HUES6 (cell line): ENCODE measurements at regions not wholly inside any gene's neighbourhood (a gene's known extent, or its start where the extent isn't known, plus 50 kb on each side); places are given as distances from the start of the nearest gene placed in this dataset.

Experiments used
- H3K27ac ChIP-seq: 2 replicates; pipeline ENCODE4 v1.7.0; 2013; ENCODE audit warnings: low read depth, mild to moderate bottlenecking, low read length, inconsistent platforms
- H3K27me3 ChIP-seq: 2 replicates; pipeline ENCODE4 v1.6.1; 2013; ENCODE audit warnings: low read length; ENCODE audit not compliant: control insufficient read depth, insufficient read depth
- H3K36me3 ChIP-seq: 2 replicates; pipeline ENCODE4 v1.6.1; 2013; ENCODE audit warnings: low read length; ENCODE audit not compliant: control insufficient read depth, insufficient read depth
- H3K4me1 ChIP-seq: 2 replicates; pipeline ENCODE4 v1.6.1; 2013; ENCODE audit warnings: low read length; ENCODE audit not compliant: control insufficient read depth, insufficient read depth
- H3K4me3 ChIP-seq: 2 replicates; pipeline ENCODE4 v1.5.1; 2013; ENCODE audit warnings: low read depth, low read length
- H3K9ac ChIP-seq: one replicate; pipeline ENCODE4 v1.6.1; 2013; ENCODE audit warnings: mild to moderate bottlenecking, low read length
- H3K9me3 ChIP-seq: 2 replicates; pipeline ENCODE4 v1.6.1; 2013; ENCODE audit warnings: low read depth, low read length; ENCODE audit not compliant: control insufficient read depth, insufficient read depth

DNA sequence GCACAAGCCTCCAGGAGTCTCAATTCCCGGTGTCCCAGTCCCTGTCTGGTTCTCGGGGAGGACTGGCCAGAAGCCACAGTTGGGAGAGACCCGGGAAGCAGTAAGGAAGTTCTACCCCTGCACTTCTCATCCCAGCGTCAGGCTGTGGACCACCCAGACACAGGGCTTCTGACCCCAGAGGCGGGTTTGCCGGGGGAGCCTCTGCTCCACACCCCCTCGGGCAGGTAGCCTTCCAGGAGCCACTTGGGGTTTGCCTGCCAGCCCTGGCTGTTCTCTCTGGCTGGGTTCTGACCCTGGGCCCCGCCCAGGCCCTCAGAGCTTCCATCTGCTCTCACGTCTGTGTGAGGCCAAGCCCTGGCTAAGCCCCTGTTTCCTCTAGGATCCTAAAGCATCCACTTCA, 94.4 kb upstream of the GPC1 start:
- Histone ChIP-seq H3K9ac (no peak overlapping the region), H3K4me3 (no peak overlapping the region), H3K36me3 (no peaks in the 10 kb centered on the region), H3K4me1 (no peaks in the 10 kb centered on the region), H3K27me3 (no peaks in the 10 kb centered on the region; the same call in 1 of the 2 replicates), H3K27ac (no peak overlapping the region), H3K9me3 (peaks cover 10% of the 10 kb centered on the region)

DNA sequence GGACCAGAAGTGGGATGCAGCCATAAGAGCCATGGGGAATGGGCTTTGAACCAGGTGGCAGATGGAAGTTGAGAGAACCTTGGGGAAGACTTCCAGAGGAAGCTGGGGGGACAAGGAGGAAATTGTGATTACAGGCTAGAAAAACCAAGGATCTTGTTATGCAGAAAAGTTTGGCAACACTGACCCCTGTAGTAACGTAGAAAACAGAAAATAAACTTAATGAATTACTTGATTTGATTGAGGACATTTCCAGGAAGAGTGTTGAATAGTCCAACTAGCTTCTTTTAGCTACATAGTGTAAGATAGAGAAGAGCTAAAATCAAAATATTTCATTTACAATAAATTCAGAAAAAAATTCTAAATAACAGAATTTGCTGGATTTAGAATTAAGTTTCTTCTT, 91.9 kb upstream of the GPC1 start:
- Histone ChIP-seq H3K27ac (no peak overlapping the region), H3K36me3 (no peaks in the 10 kb centered on the region), H3K4me1 (no peaks in the 10 kb centered on the region), H3K9me3 (peaks cover 10% of the 10 kb centered on the region), H3K27me3 (no peaks in the 10 kb centered on the region; the same call in 1 of the 2 replicates), H3K4me3 (no peak overlapping the region), H3K9ac (no peak overlapping the region)

DNA sequence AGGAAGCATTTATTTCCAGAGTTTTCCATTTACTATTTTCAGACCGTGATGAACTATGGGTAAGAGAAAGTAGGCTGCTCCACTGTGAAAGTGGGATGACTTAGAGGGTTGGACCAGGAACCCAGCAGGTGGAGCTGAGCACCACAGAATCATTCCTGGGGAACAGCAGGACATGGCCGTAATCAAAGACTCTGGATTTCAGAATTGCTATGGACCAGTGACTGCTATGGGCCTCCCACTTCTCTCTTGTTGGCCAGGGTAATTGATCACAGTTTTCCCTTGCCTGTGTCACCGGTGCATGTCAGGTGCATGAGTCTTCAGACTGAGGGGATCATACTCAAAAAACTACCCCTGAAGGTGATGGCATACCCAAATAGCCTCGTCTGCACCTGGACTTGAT, 90.6 kb upstream of the GPC1 start:
- Histone ChIP-seq H3K4me1 (no peaks in the 10 kb centered on the region), H3K27ac (no peak overlapping the region), H3K36me3 (no peaks in the 10 kb centered on the region), H3K9ac (no peak overlapping the region), H3K27me3 (no peaks in the 10 kb centered on the region; the same call in 1 of the 2 replicates), H3K9me3 (peaks cover 10% of the 10 kb centered on the region), H3K4me3 (no peak overlapping the region)

DNA sequence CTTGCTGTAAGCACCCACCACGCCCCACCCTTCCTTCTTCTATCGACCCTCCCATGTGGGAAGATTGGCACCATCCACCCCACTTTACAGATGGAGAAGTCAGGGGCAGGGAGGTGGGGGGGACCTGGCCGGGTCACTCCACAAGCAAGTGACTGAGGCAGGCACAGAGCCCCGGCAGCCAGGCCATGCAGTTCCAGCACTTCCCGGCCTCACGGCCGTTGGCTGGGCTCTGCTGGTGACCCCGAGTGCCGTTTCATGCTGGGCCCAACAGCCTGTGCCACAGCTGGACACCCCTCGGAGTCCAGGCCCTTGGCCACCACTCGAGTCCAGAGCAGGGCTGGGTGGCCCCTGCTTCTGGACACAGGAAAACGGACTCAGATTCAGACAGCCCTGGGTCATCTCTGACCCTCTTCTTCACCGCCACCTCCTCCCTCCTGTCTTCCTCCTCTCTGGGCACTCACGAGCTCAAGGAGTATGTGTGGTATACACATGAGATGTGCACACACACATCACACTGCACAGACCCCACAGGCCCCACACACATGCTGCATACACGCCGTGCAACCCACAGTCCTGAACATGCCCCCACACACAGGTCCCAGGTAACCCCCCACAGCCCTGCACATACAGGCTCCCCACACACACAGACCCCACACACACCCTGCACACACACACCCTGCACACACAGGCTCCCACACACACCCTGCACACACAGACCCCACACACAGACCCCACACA, 89.3 kb upstream of the GPC1 start:
- H3K9ac ChIP-seq, result no peak overlapping the region
- H3K9me3 ChIP-seq, result peaks cover 10% of the 10 kb centered on the region
- H3K4me3 ChIP-seq, result no peak overlapping the region
- H3K36me3 ChIP-seq, result no peaks in the 10 kb centered on the region
- H3K27ac ChIP-seq, result no peak overlapping the region
- H3K4me1 ChIP-seq, result no peaks in the 10 kb centered on the region
- H3K27me3 ChIP-seq, result no peaks in the 10 kb centered on the region; the same call in 1 of the 2 replicates

DNA sequence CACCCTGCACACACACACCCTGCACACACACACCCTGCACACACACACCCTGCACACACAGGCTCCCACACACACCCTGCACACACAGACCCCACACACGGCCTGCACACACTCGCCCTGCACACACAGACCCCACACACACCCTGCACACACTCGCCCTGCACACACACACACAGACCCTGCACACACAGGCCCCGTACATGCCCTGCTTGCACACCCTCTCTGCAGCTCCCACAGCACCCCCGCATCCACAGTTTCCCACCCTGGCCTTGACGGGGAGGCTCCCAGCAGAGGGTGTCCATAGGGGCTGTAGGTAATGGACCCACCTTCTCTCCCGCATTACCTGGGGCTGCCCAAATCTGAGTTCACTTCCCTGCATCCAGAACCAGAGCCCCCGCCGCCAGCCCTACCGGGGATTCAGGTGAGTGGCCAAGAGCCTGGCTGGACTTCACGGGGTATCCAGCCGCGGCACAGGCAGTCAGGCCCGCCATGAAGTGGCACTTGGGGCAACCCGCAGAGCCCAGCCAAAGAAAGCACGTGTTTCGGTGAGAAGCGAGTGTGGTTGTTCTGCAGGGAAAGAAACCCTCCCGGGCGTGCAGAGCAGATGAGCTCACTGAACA, 88.6 kb upstream of the GPC1 start:
- H3K27me3 ChIP-seq, result no peaks in the 10 kb centered on the region; the same call in 1 of the 2 replicates
- H3K4me1 ChIP-seq, result no peaks in the 10 kb centered on the region
- H3K36me3 ChIP-seq, result no peaks in the 10 kb centered on the region
- peaks cover 10% of the 10 kb centered on the region for H3K9me3 ChIP-seq
- H3K9ac ChIP-seq, result no peak overlapping the region
- H3K27ac ChIP-seq, result no peak overlapping the region
- no peak overlapping the region for H3K4me3 ChIP-seq

DNA sequence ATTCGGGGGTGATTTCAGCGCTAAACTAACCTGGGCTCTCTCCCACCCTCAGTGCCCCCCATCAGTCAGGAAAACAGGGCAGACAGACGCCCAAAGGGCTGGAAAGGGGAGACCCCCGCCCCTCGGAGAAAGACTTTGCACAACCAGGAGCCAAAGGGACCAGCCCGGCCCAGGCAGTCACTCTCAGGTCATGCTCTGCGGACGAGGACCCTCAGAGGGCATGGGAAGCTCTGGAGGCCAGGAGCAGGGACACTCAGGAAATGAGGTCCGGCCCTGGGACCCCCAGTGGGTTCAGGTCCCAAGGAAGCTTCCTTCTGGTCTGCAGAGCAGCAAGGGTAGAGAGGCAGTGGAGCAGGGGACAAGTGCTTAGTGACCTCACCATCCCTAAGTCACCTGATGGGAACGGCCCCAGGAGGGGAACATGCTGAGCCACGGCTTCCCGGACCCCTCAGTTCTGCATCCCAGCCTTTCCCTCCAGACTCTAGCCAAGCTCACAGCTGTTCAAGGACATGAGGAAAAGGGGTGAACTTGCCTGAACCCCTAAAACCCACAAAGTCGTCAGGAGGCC, 88.0 kb upstream of the GPC1 start:
- no peaks in the 10 kb centered on the region for H3K4me1 ChIP-seq
- H3K9me3 ChIP-seq, result peaks cover 10% of the 10 kb centered on the region
- H3K4me3 ChIP-seq, result no peak overlapping the region
- no peak overlapping the region for H3K9ac ChIP-seq
- no peaks in the 10 kb centered on the region; the same call in 1 of the 2 replicates for H3K27me3 ChIP-seq
- H3K36me3 ChIP-seq, result no peaks in the 10 kb centered on the region
- no peak overlapping the region for H3K27ac ChIP-seq

DNA sequence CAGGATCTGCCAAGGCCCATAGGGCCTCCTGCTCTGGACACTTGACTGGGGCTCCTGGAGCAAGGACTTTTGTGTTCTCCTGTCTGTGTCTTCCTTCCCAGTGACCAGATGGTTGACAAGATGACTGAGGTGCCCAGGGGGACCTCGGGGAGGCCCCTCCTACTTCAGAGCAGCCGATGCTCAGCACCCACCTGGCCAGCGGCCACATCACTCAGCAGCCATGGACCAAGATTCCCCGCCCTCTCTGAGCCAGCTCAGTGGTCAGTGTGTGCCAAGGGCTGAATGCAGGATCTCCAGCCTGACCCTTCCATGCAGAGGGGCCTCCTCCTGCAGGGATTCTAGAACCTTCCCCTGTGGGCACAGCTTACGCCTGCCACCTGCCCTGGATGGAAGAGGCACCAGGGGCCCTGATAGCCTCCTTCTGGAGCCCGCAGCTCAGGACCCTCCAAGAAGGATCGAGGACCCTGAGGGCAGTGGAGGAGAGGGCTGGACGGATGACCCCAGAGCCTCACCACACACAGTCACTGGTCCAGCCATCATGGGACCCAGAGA, 87.4 kb upstream of the GPC1 start:
- Histone ChIP-seq H3K27me3 (no peaks in the 10 kb centered on the region; the same call in 1 of the 2 replicates), H3K27ac (no peak overlapping the region), H3K36me3 (no peaks in the 10 kb centered on the region), H3K4me1 (no peaks in the 10 kb centered on the region), H3K4me3 (no peak overlapping the region), H3K9me3 (peaks cover 10% of the 10 kb centered on the region), H3K9ac (no peak overlapping the region)

DNA sequence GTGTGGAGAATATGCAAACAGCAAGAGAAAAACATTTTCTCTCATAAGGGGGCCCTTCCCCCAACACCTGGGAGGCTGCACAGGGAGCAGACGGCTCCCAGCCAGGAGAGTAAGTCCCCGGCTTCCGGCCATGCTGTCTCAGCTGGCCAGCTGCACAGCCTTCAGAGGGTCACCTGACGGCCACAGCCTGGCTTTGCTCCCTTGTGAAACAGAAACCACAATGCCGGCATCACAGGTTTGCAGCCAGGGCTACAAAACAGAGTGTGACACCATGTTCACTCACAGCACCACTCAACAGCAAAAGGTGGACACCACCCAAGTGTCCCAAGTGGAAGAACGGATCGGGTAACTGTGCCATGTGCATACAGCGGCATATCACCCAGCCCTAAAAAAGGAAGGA, 86.9 kb upstream of the GPC1 start:
- Histone ChIP-seq H3K36me3 (no peaks in the 10 kb centered on the region), H3K4me1 (no peaks in the 10 kb centered on the region), H3K27me3 (no peaks in the 10 kb centered on the region; the same call in 1 of the 2 replicates), H3K27ac (no peak overlapping the region), H3K9me3 (peaks cover 10% of the 10 kb centered on the region), H3K9ac (no peak overlapping the region), H3K4me3 (no peak overlapping the region)

DNA sequence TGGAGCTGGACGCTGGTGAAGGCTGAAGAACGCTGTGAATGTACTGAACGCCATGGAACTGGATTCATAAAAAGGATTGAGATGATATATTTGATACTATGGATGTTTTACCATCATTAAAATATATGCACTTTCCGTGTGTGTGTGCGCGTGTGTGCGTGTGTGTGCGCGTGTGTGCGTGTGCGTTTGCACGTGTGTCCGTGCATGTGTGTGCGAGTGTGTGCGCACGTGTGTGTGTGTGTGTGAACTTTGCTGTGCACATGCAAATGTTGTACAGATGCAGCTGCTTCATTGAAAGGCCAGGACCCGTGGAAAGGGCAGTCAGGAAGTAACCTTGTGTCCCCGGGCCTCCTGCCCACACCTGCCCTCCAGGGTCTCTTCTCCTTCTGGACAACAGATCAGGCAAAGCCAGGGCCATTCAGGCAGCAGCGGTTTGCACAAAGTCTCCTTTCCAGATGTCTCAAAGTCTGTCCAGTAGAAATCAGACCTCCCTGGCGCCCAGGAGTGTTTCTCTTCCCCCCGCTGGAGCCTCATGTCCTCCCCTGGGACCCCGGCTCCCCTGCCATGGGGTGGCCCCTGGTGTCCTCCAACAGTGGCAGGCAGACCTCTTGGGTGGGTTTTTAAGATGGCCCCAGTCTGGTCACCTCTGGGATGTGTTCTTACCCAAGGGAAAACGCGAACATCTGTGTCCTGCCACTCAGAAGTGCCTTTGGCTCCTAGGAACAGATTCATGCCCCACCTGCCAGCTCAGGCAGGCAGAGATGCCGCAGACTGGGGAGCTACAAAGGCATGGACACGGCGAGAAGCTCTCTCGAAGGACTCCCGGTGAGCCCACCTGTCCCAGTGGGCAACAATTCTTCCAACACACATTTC, 86.1 kb upstream of the GPC1 start:
- Histone ChIP-seq H3K9me3 (peaks cover 10% of the 10 kb centered on the region), H3K4me3 (no peak overlapping the region), H3K36me3 (no peaks in the 10 kb centered on the region), H3K4me1 (no peaks in the 10 kb centered on the region), H3K27ac (no peak overlapping the region), H3K9ac (no peak overlapping the region), H3K27me3 (no peaks in the 10 kb centered on the region; the same call in 1 of the 2 replicates)

DNA sequence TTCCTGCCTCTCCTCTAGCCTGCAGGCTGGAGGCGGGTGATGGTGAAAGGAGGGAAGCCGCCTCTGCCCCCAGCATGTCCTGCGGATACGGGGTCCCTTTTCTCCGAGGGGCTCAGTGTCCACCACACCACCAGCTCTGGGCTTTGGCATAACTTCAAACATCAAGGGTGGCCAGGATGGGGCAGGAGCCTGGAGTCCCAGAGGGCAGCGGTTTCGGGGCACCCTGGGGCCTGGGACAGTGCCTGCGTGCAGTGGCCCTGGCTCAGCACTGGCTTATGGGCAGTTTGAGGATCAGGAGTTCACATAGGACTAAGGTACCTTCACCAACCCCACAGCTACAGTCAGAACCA, 85.5 kb upstream of the GPC1 start:
- Histone ChIP-seq H3K36me3 (no peaks in the 10 kb centered on the region), H3K27me3 (no peaks in the 10 kb centered on the region; the same call in 1 of the 2 replicates), H3K27ac (no peak overlapping the region), H3K9ac (no peak overlapping the region), H3K4me3 (no peak overlapping the region), H3K4me1 (no peaks in the 10 kb centered on the region), H3K9me3 (peaks cover 9% of the 10 kb centered on the region)
